Smooth muscle cell (in vitro differentiated cells): ENCODE measurements at regions not wholly inside any gene's neighbourhood (a gene's known extent, or its start where the extent isn't known, plus 50 kb on each side); places are given as distances from the start of the nearest gene placed in this dataset.

Experiments
- DNase-seq: peaks from one replicate; lab custom pipeline; 2025; ENCODE audit not compliant: unreplicated experiment; lab: John Stamatoyannopoulos, UW
- H2AFZ ChIP-seq: fragments of 200-600 bp; sonication (generic); 2 replicates; pipeline ENCODE4 v1.6.0; 2016; ENCODE audit warnings: antibody characterized with exemption, low read depth, mild to moderate bottlenecking
- H3F3A ChIP-seq: fragments of 200-600 bp; sonication (generic); 2 replicates; pipeline ENCODE4 v1.6.0; 2017; ENCODE audit warnings: antibody characterized with exemption, low read depth
- H3K27ac ChIP-seq: fragments of 200-600 bp; sonication (generic); 2 replicates; pipeline ENCODE4 v1.5.1; 2016; ENCODE audit warnings: low read depth, mild to moderate bottlenecking
- H3K27me3 ChIP-seq: fragments of 200-600 bp; sonication (generic); 2 replicates; pipeline ENCODE4 v1.6.1; 2016; ENCODE audit warnings: low read depth, mild to moderate bottlenecking
- H3K36me3 ChIP-seq: fragments of 200-600 bp; sonication (generic); 2 replicates; pipeline ENCODE4 v1.5.1; 2016; ENCODE audit warnings: low read depth
- H3K4me1 ChIP-seq: fragments of 200-600 bp; sonication (generic); 2 replicates; pipeline ENCODE4 v1.5.1; 2016; ENCODE audit warnings: low read depth
- H3K4me2 ChIP-seq: fragments of 200-600 bp; sonication (generic); 2 replicates; pipeline ENCODE4 v1.6.0; 2016; ENCODE audit warnings: mild to moderate bottlenecking
- H3K4me3 ChIP-seq: fragments of 200-600 bp; sonication (generic); 2 replicates; pipeline ENCODE4 v1.5.1; 2016; ENCODE audit warnings: mild to moderate bottlenecking
- H3K79me2 ChIP-seq: fragments of 200-600 bp; sonication (generic); 2 replicates; pipeline ENCODE4 v1.6.0; 2016; ENCODE audit warnings: low read depth, mild to moderate bottlenecking
- H3K9ac ChIP-seq: fragments of 200-600 bp; sonication (generic); 2 replicates; pipeline ENCODE4 v1.6.0; 2016; ENCODE audit warnings: low read depth
- H3K9me3 ChIP-seq: fragments of 200-600 bp; sonication (generic); replicated peaks from 2 replicates; pipeline ENCODE4 v1.5.1; 2016; ENCODE audit warnings: low read depth
- H4K20me1 ChIP-seq: fragments of 200-600 bp; sonication (generic); 2 replicates; pipeline ENCODE4 v1.6.0; 2016; ENCODE audit warnings: low read depth
- WGBS: methylation state at CpG from one replicate; pipeline ENCODE4 v1.1.7; 2016; ENCODE audit warnings: low lambda C conversion rate; 5-methylcytosine and 5-hydroxymethylcytosine counted together
- TF ChIP-seq, protein P1 (sequence below): fragments of 200-600 bp; sonication (generic); IDR thresholded peaks from 2 replicates; pipeline ENCODE4 v1.5.1; 2017; ENCODE audit warnings: borderline replicate concordance, mild to moderate bottlenecking, antibody characterized with exemption; ENCODE audit not compliant: insufficient read depth, poor library complexity, severe bottlenecking

GRCh38 chr5:81854485-81854884, 103.6 kb upstream of the SSBP2 start:
- H3K9ac ChIP-seq = no peak overlapping the region
- H3F3A ChIP-seq = peaks cover 3% of the 10 kb centered on the region
- H3K4me1 ChIP-seq = peaks cover 65% of the 10 kb centered on the region
- TF ChIP-seq, protein P1, sequence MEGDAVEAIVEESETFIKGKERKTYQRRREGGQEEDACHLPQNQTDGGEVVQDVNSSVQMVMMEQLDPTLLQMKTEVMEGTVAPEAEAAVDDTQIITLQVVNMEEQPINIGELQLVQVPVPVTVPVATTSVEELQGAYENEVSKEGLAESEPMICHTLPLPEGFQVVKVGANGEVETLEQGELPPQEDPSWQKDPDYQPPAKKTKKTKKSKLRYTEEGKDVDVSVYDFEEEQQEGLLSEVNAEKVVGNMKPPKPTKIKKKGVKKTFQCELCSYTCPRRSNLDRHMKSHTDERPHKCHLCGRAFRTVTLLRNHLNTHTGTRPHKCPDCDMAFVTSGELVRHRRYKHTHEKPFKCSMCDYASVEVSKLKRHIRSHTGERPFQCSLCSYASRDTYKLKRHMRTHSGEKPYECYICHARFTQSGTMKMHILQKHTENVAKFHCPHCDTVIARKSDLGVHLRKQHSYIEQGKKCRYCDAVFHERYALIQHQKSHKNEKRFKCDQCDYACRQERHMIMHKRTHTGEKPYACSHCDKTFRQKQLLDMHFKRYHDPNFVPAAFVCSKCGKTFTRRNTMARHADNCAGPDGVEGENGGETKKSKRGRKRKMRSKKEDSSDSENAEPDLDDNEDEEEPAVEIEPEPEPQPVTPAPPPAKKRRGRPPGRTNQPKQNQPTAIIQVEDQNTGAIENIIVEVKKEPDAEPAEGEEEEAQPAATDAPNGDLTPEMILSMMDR = peak; percentile 9
- H2AFZ ChIP-seq = peak overlapping the region; percentile 78
- no peaks in the 10 kb centered on the region for H3K27me3 ChIP-seq
- H4K20me1 ChIP-seq = no peaks in the 10 kb centered on the region
- H3K36me3 ChIP-seq = no peaks in the 10 kb centered on the region
- DNase-seq = no peak
- no peak overlapping the region for H3K27ac ChIP-seq
- peak overlapping the region; percentile 13 for H3K4me2 ChIP-seq
- H3K9me3 ChIP-seq = no peaks in the 10 kb centered on the region
- H3K4me3 ChIP-seq = no peak overlapping the region
- no peaks in the 10 kb centered on the region for H3K79me2 ChIP-seq

DNA sequence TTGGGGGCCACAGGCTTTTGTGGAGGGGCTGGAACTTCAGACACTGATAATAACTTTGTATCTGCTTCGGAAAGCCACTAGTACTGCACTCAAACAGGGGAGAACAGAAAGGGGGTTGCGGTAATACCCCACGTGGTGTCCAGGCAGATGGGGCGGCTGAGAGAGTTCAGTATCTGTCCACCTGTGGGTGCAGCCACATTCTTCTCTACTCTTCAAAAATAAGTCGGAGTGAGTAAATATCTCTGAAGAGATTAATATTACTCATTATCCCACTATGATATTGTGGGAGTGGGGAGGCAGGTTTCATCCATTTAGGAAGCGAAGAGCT, 102.1 kb upstream of the SSBP2 start:
- no peaks in the 10 kb centered on the region for H4K20me1 ChIP-seq
- H3K4me1 ChIP-seq = peaks cover 77% of the 10 kb centered on the region
- peaks cover 3% of the 10 kb centered on the region for H3F3A ChIP-seq
- no peaks in the 10 kb centered on the region for H3K27me3 ChIP-seq
- TF ChIP-seq, protein P1 = no peak
- H2AFZ ChIP-seq = no peak overlapping the region
- no peaks in the 10 kb centered on the region for H3K36me3 ChIP-seq
- DNase-seq = no peak
- no peak overlapping the region for H3K4me3 ChIP-seq
- no peaks in the 10 kb centered on the region for H3K79me2 ChIP-seq
- no peaks in the 10 kb centered on the region for H3K9me3 ChIP-seq
- peak overlapping the region; percentile 84 for H3K4me2 ChIP-seq
- no peak overlapping the region for H3K27ac ChIP-seq
- no peak overlapping the region for H3K9ac ChIP-seq
- WGBS = 69% methylated on average over 6 of the region's 6 CpGs

DNA sequence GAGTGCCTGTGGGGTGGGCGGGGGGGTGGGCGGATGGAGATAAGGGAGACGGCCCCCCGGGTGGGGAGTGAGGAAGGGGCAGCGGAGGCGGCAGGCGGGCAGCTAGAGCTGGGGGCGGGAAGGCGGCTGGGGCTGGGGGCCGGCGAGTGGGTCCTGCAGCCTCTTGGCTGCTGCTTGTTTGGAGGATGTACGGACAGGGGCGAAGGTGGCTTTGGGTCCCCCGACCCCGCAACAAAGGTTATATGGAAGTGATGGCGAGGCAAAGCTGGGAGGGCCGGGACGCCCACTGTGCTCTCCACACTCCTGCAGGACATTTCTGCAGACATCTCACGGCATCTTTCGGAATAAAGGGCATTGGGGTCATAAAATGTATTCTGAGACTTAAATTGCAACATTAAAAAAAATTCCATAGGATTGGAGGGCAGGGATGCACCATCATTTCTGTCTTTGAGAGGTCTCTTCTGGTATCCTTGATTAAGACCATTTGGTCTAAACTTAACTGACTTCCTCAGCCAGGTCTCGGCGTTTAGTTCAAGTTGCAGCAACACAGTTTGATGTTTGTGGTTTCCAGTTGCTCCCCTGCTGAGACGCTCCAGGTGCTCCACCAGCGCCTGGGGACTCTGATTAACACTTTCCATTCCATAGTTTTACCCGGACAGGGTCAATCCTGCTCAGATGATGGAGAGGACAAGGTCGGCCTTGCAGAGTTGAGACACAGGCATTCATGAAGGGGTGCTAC, 101.6 kb upstream of the SSBP2 start:
- DNase-seq = no peak

More for the DNA sequence above, 101.6 kb upstream of the SSBP2 start:
- Histone ChIP-seq H3K4me2 (peak overlapping the region; percentile 84), H3K4me3 (peak overlapping the region; percentile 44), H3K9me3 (no peaks in the 10 kb centered on the region), H3F3A (peaks cover 3% of the 10 kb centered on the region), H3K27ac (peak overlapping the region; percentile 81), H3K79me2 (no peaks in the 10 kb centered on the region), H3K4me1 (peaks cover 77% of the 10 kb centered on the region), H3K27me3 (no peaks in the 10 kb centered on the region), H3K36me3 (no peaks in the 10 kb centered on the region), H3K9ac (no peak overlapping the region), H2AFZ (peak overlapping the region; percentile 79), H4K20me1 (no peaks in the 10 kb centered on the region)
- WGBS = 5% methylated on average over 16 of the region's 26 CpGs
- TF ChIP-seq, protein P1 = no peak
